Mesodermal cell (in vitro differentiated cells): ENCODE measurements at regions not wholly inside any gene's neighbourhood (a gene's known extent, or its start where the extent isn't known, plus 50 kb on each side); places are given as distances from the start of the nearest gene placed in this dataset.
"Not testable (repeated sequence)": the region's sequence is repeated elsewhere in the genome, so short reads cannot be mapped to it uniquely, and the experiment has no call there.

Source experiments
- H3K27ac ChIP-seq: 2 replicates; pipeline ENCODE4 v1.7.0; 2013; ENCODE audit warnings: mild to moderate bottlenecking, low read depth, low read length, moderate library complexity; ENCODE audit not compliant: severe bottlenecking
- H3K36me3 ChIP-seq: 2 replicates; pipeline ENCODE4 v1.7.1; 2013; ENCODE audit warnings: mild to moderate bottlenecking, low read length, moderate library complexity; ENCODE audit not compliant: control insufficient read depth, insufficient read depth
- H3K4me1 ChIP-seq: one replicate; pipeline ENCODE4 v1.7.1; 2013; ENCODE audit warnings: mild to moderate bottlenecking, low read length; ENCODE audit not compliant: insufficient read depth, control insufficient read depth, poor library complexity, severe bottlenecking
- H3K4me3 ChIP-seq: 2 replicates; pipeline ENCODE4 v1.7.0; 2013; ENCODE audit warnings: low read length, control low read depth, mild to moderate bottlenecking; ENCODE audit not compliant: insufficient read depth, poor library complexity, severe bottlenecking; ENCODE audit errors: extremely low read depth
- H3K9me3 ChIP-seq: 2 replicates; pipeline ENCODE4 v1.7.1; 2013; ENCODE audit warnings: mild to moderate bottlenecking, low read length, moderate library complexity; ENCODE audit not compliant: control insufficient read depth
- WGBS, 2 experiments: methylation state at CpG; one replicate each; pipeline ENCODE4 v1.1.5; 2013; ENCODE audit warnings: missing lambda C conversion rate in 2 of 2; ENCODE audit not compliant: insufficient coverage in 2 of 2; 5-methylcytosine and 5-hydroxymethylcytosine counted together

GRCh38 chr7:63045575-63045974 lies 953.1 kb upstream of the ZNF722 start:
- H3K9me3 ChIP-seq: peaks cover 90% of the 10 kb centered on the region
- WGBS, 2 experiments: 21 to 29% methylated on average over 2 of the region's 2 CpGs
- no peaks in the 10 kb centered on the region for H3K4me1 ChIP-seq
- H3K27ac ChIP-seq: no peak overlapping the region
- H3K36me3 ChIP-seq: no peaks in the 10 kb centered on the region
- no peak overlapping the region for H3K4me3 ChIP-seq

- Histone ChIP-seq H3K27ac (no peak overlapping the region), H3K4me3 (no peak overlapping the region), H3K36me3 (no peaks in the 10 kb centered on the region), H3K4me1 (no peaks in the 10 kb centered on the region), H3K9me3 (peaks cover 87% of the 10 kb centered on the region)
- WGBS, 2 experiments: 78 to 100% methylated on average over 1 of the region's 3 CpGs
Measured at GRCh38 chr7:63046612-63047011, 952.0 kb upstream of the ZNF722 start.

- H3K4me1 ChIP-seq: no peaks in the 10 kb centered on the region
- no peak overlapping the region for H3K4me3 ChIP-seq
- H3K27ac ChIP-seq: no peak overlapping the region
- WGBS, 2 experiments: 67 to 78% methylated on average over 2 to 3 of the region's 4 CpGs
- H3K36me3 ChIP-seq: no peaks in the 10 kb centered on the region
- peaks cover 84% of the 10 kb centered on the region for H3K9me3 ChIP-seq
Measured at GRCh38 chr7:63047061-63047460, 951.6 kb upstream of the ZNF722 start.

- H3K9me3 ChIP-seq: peaks cover 79% of the 10 kb centered on the region
- no peaks in the 10 kb centered on the region for H3K36me3 ChIP-seq
- WGBS, 2 experiments: 65 to 66% methylated on average over 3 of the region's 3 CpGs
Measured at GRCh38 chr7:63047546-63047945, 951.1 kb upstream of the ZNF722 start.

GRCh38 chr7:63054191-63054661 lies 944.4 kb upstream of the ZNF722 start:
- H3K9me3 ChIP-seq: peaks cover 40% of the 10 kb centered on the region
- no peak overlapping the region for H3K27ac ChIP-seq
- H3K4me1 ChIP-seq: no peaks in the 10 kb centered on the region
- no peaks in the 10 kb centered on the region for H3K36me3 ChIP-seq
- WGBS, 2 experiments: 89 to 92% methylated on average over 42 to 45 of the region's 45 CpGs
- H3K4me3 ChIP-seq: no peak overlapping the region

More at GRCh38 chr7:63047546-63047945, 951.1 kb upstream of the ZNF722 start:
- H3K4me1 ChIP-seq: no peaks in the 10 kb centered on the region
- H3K4me3 ChIP-seq: no peak overlapping the region
- H3K27ac ChIP-seq: no peak overlapping the region

- 90% methylated on average over 2 of the region's 5 CpGs; no CpG with 5 or more reads in 1 of the 2 experiments for WGBS, 2 experiments
- H3K9me3 ChIP-seq: peaks cover 31% of the 10 kb centered on the region
- no peaks in the 10 kb centered on the region for H3K36me3 ChIP-seq
- H3K27ac ChIP-seq: no peak overlapping the region
- H3K4me1 ChIP-seq: no peaks in the 10 kb centered on the region
- H3K4me3 ChIP-seq: no peak overlapping the region
Measured at GRCh38 chr7:63057265-63057664, 941.4 kb upstream of the ZNF722 start.

GRCh38 chr7:63060701-63061100 lies 937.9 kb upstream of the ZNF722 start:
- not testable (repeated sequence) for H3K36me3 ChIP-seq, H3K27ac ChIP-seq, H3K4me1 ChIP-seq, H3K4me3 ChIP-seq
- WGBS, 2 experiments: 85 to 100% methylated on average over 1 to 5 of the region's 9 CpGs
- H3K9me3 ChIP-seq: peaks cover 31% of the 10 kb centered on the region

- Histone ChIP-seq H3K27ac (no peak overlapping the region), H3K4me1 (no peaks in the 10 kb centered on the region), H3K9me3 (peaks cover 18% of the 10 kb centered on the region), H3K36me3 (no peaks in the 10 kb centered on the region), H3K4me3 (no peak overlapping the region)
- WGBS, 2 experiments: 50 to 86% methylated on average over 1 to 2 of the region's 2 CpGs
Measured at GRCh38 chr7:63065684-63066083, 933.0 kb upstream of the ZNF722 start.

GRCh38 chr7:63066235-63066634 lies 932.4 kb upstream of the ZNF722 start:
- H3K9me3 ChIP-seq: peaks cover 23% of the 10 kb centered on the region
- not testable (repeated sequence) for H3K4me1 ChIP-seq, H3K4me3 ChIP-seq, H3K27ac ChIP-seq, H3K36me3 ChIP-seq
- WGBS, 2 experiments: 20 to 50% methylated on average over 1 of the region's 4 CpGs

- Histone ChIP-seq H3K9me3 (peaks cover 41% of the 10 kb centered on the region), H3K36me3 (no peaks in the 10 kb centered on the region), H3K4me1 (no peaks in the 10 kb centered on the region), H3K27ac (no peak overlapping the region), H3K4me3 (no peak overlapping the region)
- 86 to 88% methylated on average over 38 to 41 of the region's 42 CpGs for WGBS, 2 experiments
Measured at GRCh38 chr7:63067897-63068585, 930.6 kb upstream of the ZNF722 start.

GRCh38 chr7:63070696-63071095 lies 928.0 kb upstream of the ZNF722 start:
- Histone ChIP-seq H3K9me3 (peaks cover 58% of the 10 kb centered on the region), H3K4me3 (no peak overlapping the region), H3K4me1 (no peaks in the 10 kb centered on the region), H3K27ac (no peak overlapping the region), H3K36me3 (no peaks in the 10 kb centered on the region)
- 54 to 62% methylated on average over 6 of the region's 6 CpGs for WGBS, 2 experiments
